AG04450 (cell line): ENCODE measurements at regions not wholly inside any gene's neighbourhood (a gene's known extent, or its start where the extent isn't known, plus 50 kb on each side); places are given as distances from the start of the nearest gene placed in this dataset.

Source experiments
- CTCF ChIA-PET: fragments of 300-600, 350-600 bp; formaldehyde crosslinking; extraction: SDS; loops from one replicate; lab custom pipeline; 2022; ENCODE audit warnings: antibody characterized with exemption, inconsistent platforms; lab: Charles Lee
- POLR2A ChIA-PET: fragments of 350-600 bp; formaldehyde crosslinking; extraction: SDS; loops from one replicate; lab custom pipeline; 2021; ENCODE audit warnings: antibody characterized with exemption, inconsistent platforms; lab: Yijun Ruan, JAX
- DNase-seq: peaks from one replicate; pipeline ENCODE4 v3.0.0-alpha.2; 2011; ENCODE audit warnings: low read depth, low spot score
- H3K27ac ChIP-seq: one replicate; pipeline ENCODE4 v1.5.1; 2012; ENCODE audit warnings: low read depth, low read length, control low read depth
- H3K27me3 ChIP-seq: one replicate; pipeline ENCODE4 v1.6.0; 2012; ENCODE audit warnings: low read length; ENCODE audit not compliant: control insufficient read depth, insufficient read depth
- H3K4me3 ChIP-seq: 2 replicates; pipeline ENCODE4 v1.5.1; 2011; ENCODE audit warnings: mild to moderate bottlenecking, low read depth, low read length, control low read depth
- H3K9me3 ChIP-seq: 2 replicates; pipeline ENCODE4 v1.5.1; 2012; ENCODE audit warnings: low read length; ENCODE audit not compliant: control insufficient read depth, insufficient read depth
- TF ChIP-seq, protein P1 (sequence below): IDR thresholded peaks from 2 replicates; pipeline ENCODE4 v1.5.1; 2011; ENCODE audit warnings: low read depth, low read length, control low read depth, inconsistent platforms

DNA sequence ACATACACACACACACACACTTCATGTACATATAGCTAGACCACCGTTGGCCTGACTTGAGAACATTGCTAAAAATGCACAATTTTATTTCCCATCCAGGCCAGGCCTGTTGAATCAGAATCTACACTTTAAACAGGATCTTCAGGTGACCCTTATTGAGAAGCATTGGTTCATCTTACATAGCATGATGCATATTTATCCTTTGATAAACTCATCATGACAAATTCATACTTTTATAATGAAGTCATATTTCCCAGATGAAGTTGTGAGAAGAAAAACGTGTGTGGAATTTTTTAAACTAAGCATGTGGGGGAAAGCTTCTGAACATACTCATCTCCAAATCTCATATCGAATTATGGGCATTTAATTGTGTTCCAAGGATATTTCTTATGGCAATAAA, 877.7 kb downstream of the MRPL39 start:
- H3K4me3 ChIP-seq = no peak overlapping the region
- POLR2A ChIA-PET = no interaction called here

DNA sequence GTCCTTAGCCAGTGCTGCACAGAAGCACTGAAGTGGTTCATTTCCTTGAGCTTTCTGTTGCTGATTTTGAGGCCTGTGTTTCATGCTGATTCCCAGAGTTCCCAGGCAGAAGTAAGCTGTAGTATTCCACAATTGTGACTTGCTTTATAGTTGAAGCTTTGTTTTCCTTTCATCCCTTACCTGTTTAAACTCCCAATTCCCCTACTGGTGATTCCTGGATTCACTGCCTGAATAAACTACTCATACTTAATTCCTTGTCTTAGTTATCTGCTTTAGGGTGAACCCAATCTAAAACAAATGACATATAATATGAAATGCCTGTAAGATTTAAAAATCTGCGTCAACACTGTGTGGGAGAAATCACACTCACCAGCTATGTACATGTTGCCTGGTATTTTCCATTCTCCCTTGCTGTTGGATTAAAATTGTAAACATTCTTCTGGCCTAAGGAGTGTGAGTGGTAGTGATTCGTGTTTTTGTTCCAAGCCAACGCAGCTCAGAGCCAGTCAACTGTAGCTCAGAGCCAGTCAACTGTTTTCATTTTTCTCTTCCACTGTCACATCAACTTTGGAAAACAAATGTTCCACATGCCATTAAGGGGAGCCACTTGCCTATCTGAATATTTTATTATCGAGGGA, 879.4 kb downstream of the MRPL39 start:
- peak; percentile 23 for DNase-seq
- ChIA-PET POLR2A (no interaction called here), CTCF (interaction anchor here (0.9 kb wide), 1 partner anchor 12 kb away, joined by 3 read pairs; no protein-coding TSS in a partner anchor)

More for the DNA sequence above, 877.7 kb downstream of the MRPL39 start:
- no peak overlapping the region for H3K27ac ChIP-seq
- CTCF ChIA-PET = no interaction called here
- no peaks in the 10 kb centered on the region for H3K27me3 ChIP-seq
- no peaks in the 10 kb centered on the region for H3K9me3 ChIP-seq
- no peak for DNase-seq
- TF ChIP-seq, protein P1, sequence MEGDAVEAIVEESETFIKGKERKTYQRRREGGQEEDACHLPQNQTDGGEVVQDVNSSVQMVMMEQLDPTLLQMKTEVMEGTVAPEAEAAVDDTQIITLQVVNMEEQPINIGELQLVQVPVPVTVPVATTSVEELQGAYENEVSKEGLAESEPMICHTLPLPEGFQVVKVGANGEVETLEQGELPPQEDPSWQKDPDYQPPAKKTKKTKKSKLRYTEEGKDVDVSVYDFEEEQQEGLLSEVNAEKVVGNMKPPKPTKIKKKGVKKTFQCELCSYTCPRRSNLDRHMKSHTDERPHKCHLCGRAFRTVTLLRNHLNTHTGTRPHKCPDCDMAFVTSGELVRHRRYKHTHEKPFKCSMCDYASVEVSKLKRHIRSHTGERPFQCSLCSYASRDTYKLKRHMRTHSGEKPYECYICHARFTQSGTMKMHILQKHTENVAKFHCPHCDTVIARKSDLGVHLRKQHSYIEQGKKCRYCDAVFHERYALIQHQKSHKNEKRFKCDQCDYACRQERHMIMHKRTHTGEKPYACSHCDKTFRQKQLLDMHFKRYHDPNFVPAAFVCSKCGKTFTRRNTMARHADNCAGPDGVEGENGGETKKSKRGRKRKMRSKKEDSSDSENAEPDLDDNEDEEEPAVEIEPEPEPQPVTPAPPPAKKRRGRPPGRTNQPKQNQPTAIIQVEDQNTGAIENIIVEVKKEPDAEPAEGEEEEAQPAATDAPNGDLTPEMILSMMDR = no peak

DNA sequence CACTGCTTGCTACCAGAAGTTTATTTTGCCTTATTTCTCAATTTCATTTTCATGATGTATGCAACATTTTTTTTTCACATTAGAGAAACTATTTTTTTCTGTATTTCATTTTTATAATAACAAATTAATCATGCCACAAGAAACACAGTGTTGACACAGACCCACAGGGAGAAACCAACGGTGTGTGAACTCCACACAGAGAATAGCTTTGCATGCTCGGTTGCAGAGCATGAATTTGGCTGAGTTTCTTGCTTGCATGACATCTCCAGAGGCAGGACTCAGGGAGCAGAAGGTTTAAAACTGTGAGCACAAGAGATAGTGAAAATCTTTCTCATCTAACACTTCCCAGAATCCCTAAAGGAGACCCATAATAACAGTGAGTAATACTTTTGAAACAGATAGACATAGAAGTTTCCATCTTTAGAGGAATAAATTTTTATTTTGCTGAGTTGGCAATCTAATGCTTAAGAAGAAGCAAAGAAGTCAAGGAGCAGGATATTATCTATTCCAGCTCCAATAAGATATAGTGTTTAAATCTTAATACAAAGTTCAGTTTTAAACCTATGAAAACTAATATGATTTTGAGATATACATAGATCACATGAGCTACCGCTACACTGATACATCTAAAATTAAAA, 890.9 kb downstream of the MRPL39 start:
- POLR2A ChIA-PET = no interaction called here
- CTCF ChIA-PET = interaction anchor here (0.6 kb wide), 1 partner anchor 355 kb away, joined by 3 read pairs; no protein-coding TSS in a partner anchor
- Histone ChIP-seq H3K4me3 (no peak overlapping the region), H3K9me3 (no peaks in the 10 kb centered on the region), H3K27me3 (no peaks in the 10 kb centered on the region), H3K27ac (no peak overlapping the region)
- DNase-seq = no peak
- TF ChIP-seq, protein P1 = no peak

More for the DNA sequence above, 879.4 kb downstream of the MRPL39 start:
- H3K27me3 ChIP-seq = no peaks in the 10 kb centered on the region
- H3K27ac ChIP-seq = no peak overlapping the region
- no peak overlapping the region for H3K4me3 ChIP-seq
- H3K9me3 ChIP-seq = no peaks in the 10 kb centered on the region
- TF ChIP-seq, protein P1 = peak; percentile 18; the same call in 1 of the 2 replicates

DNA sequence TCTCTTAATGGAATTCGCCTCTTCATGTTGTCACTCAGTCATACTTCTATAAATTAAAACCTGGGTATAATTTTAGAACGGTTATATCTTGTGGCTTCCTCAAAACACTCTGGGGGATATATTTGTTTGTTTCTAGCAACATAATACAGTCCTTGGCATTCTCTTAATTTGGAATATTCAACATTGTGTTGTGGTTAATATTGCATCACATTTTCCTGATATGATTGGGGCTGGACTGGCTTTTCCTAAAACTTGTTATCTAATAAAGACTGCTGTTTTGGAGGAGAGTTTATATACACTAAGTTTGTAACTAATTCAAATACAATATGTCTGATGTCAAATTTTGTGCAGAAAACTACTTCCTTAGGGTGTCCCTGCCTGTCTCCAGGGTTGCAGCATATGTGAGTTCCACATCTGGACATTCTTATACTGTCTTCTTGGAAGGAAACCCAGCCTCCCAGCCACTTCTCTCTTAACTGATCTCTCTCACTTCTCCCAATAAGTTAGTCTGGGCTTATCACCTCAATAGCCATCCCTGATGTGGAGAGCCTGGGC, 892.6 kb downstream of the MRPL39 start:
- ChIA-PET CTCF (no interaction called here), POLR2A (no interaction called here)
- TF ChIP-seq, protein P1 = no peak
- no peaks in the 10 kb centered on the region for H3K9me3 ChIP-seq
- no peak for DNase-seq
- no peak overlapping the region for H3K27ac ChIP-seq
- H3K4me3 ChIP-seq = no peak overlapping the region
- H3K27me3 ChIP-seq = no peaks in the 10 kb centered on the region

DNA sequence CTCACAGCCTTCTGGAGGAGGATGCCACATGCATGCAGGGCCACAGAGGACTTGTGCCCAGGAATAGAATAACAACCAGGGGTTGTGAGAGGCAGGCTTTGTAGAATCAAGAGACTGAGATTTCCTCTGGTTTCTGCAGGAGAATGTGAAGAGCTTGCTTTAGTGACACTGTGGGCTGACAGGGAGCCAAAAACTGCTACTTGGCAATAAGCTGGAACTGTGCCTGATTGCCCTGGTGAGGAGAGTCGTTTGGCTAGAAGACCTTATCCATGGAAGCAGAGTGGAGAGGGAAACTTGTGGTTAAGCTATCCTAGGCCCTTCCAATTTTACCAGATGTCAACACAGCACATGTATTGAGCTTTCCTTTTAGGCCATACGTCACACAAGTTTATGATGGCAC, 902.1 kb downstream of the MRPL39 start:
- ChIA-PET POLR2A (no interaction called here), CTCF (no interaction called here)

More for the DNA sequence above, 902.1 kb downstream of the MRPL39 start:
- no peak overlapping the region for H3K4me3 ChIP-seq
- no peak overlapping the region for H3K27ac ChIP-seq
- no peaks in the 10 kb centered on the region for H3K27me3 ChIP-seq
- DNase-seq = no peak
- H3K9me3 ChIP-seq = no peaks in the 10 kb centered on the region
- TF ChIP-seq, protein P1 = no peak
